HG02870 (cell line): ENCODE measurements at regions not wholly inside any gene's neighbourhood (a gene's known extent, or its start where the extent isn't known, plus 50 kb on each side); places are given as distances from the start of the nearest gene placed in this dataset.
A peak's percentile ranks its signal among the peaks of the same experiment; 100 is the strongest.

ENCODE experiments used
- ATAC-seq: cut with Tn5 transposase; IDR thresholded peaks from one replicate; pipeline ENCODE4 v1.9.1; 2021; ENCODE audit warnings: mild to moderate bottlenecking, moderate library complexity; ENCODE audit not compliant: unreplicated experiment

DNA sequence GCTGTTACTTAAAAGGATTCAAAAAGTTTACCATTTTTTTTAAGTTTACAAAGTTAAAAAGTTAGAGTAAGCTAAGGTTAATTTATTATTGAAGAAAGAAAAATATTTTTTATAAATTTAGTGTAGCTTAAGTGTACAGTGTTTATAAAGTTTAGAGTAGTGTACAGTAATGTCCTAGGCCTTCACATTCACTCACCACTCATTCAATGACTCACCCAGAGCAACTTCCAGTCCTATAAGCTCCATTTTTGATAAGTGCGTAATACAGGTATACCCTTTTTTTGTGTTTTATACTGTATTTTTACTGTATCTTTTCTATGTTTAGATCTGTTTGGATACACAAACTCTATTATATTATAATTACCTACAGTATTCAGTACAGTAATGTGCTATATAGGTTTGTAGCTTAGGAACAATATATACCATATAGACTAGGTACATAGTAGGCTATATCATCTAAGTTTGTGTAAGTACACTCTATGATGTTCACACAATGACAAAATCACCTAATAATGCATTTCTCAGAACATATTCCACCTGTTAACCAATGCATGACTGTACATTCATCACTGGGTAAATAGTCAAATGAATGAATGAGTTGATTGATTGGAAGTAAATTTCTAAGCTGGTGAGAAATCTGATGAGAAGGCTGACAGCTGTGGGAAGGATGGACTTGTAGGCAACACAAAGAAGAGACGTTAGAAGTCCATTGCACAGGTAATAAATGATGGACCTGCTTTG is 95.2 kb upstream of the CDIN1 start:
- ATAC-seq = no peak

DNA sequence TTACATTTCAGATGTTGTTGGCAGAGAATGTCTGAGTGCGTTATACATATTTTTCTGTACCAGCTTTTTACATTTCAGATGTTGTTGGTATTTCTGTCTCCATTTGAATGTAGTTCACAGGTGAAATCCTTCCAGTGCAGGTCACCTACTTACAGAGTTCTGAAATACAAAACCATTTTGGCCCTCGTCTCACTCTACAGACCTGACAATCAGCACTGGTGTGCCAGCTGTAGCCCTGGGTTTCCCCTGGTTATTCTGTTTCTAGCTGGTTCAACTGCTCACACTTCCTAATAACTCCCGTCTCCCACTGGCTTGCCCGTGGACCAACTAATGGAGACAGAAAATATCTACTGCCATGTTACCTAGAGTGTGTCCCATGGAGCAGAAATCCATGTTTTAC is 87.5 kb upstream of the CDIN1 start:
- ATAC-seq = no peak

DNA sequence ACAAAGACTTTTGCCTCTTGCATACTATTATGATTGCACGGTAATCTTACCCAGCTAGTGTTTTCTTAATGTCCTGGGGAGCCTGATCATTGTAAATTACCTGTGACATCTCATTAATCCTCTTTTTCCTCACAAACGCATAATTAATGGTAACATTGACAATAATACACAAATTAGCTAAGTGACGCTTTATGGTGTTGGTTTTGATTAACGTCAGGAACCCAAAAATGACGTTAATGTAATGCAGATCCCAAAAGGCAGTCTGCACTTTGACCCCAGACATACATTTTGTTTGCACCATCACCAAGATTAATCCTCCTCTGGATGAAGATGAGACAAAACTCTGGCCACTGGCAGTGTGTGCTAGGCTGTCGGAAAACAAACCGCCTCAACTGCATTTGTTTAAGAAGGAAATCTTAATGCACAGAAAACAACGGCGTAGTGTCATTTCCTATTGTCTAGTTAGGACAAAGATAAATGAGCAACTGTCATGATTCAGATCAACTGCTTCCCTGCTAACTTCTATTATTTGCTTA is 83.9 kb upstream of the CDIN1 start:
- no peak for ATAC-seq

DNA sequence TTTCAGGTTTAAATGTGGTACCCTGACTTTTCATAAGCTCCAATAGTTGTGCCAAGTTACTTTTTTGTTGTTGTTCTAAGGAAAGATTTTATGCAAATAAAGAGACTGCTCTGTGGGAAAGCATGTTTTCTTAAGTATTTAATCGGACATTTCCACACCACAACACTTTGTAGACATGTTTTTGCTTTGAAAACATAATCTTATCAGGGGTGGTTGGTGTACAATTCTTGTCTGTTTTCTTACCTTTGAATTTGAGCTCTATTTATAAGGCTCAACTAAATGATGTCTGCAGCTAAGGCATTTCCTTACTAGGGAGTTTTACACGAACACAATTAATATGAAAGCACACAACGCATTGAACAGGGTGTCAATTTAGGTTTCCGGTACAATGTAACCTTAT is 81.5 kb upstream of the CDIN1 start:
- ATAC-seq = no peak

DNA sequence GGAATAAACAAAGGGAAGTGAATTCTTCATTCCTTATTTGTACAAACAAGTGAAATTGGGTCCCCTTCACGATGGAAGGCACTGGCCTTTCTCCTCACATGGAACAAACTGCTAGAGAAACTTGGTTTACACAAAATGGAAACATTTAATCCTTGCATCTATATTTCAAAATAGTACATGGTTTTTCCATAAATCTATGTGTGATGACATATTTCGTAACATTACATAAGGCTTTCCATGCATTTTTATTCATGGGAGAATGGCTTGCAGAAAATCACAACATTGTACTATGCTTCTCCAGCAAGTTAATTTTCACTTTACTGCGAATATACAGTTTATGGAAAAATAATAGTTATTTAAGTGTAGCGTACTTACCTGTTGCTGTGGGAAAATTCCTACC is 81.0 kb upstream of the CDIN1 start:
- ATAC-seq = no peak

DNA sequence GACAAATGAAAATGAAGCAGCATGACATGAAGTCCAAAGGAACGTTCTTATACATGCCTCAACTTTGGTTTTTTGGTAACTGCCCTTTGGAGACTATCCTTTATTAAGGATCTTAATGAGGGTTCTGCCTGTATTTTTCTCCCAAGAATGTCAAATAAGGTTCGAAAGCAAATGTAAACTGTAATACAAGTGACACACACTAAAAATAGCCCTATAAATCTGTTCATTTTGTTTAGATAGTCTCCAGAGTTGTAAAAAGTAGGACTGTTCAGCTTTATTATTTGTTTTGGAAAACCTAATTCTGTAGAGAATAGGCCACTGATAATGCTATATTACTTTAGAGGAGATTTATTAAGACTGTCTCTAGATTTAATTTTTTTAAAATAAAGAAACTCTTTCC is 80.5 kb upstream of the CDIN1 start:
- ATAC-seq = no peak

DNA sequence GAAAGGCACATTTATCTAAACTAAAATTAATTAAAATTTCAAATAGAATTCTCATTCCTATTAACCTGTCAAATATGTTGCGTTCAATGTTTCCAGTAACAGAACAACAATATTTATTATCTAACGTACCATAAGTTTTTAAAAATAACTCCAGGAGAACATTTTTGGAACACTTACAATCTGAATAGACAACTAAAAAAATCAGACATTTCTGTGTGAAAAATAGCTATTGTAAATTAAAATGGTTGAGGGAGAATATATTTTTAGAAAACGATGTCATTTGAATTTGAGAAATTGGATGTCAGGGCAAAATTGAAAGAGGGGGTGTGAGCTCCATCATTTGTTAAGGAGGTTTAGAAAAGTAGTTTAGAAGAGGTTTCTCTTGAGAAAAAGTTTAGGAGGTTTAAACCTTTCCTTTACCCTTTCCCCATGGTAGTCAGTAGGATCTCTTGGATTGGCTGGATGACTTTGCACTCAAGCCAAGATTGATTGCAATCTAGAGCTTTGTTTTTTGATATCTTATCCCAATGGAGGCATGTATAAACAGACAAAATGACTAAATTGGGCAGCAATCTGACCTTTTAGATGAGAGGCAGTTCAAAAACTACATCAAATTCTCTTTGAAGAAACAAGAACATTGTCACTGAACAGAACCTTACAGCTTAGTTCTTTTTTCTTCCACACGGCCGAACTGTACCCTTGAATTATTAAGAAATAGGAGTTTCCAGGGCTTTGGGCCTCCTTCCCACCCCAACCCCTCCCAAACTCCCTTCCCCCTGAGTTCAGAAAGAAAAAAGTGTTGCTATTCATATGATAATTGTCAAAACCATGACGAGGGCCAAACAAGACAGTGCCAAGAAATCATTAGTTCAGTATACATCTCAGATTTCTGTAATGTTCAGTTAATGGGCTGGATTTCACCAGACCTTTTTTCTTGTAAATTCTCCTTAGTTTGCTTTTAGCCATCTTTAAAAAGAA is 79.7 kb upstream of the CDIN1 start:
- no peak for ATAC-seq

DNA sequence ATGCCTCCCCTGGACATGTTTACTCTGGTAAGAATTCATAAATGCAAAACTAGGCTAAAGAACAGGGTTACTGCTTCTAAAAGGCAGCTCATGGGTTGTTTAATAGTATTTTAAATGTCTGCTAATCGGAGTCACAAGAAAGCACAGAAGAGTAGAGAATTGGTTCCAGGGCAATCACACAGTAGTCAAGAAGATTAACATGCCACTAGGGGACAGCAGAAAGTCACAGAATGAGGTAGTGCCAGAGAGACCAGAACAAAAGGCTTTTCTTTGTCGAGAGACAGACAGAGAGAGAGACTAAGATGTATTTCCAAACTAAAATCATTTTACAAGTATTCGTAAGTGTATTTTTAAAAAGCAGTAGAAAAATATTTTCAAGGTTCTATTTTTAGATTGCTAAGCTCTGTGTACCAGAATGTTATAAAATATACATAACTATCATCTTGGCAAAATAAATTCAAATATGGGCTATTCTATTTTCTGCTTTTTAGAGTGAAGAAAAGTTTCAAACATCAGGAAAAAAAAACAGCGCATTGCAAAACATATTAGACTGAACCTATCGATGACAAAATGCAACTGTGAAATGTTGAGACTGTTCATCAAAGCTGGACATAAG is 78.3 kb upstream of the CDIN1 start:
- ATAC-seq = peak; percentile 73

DNA sequence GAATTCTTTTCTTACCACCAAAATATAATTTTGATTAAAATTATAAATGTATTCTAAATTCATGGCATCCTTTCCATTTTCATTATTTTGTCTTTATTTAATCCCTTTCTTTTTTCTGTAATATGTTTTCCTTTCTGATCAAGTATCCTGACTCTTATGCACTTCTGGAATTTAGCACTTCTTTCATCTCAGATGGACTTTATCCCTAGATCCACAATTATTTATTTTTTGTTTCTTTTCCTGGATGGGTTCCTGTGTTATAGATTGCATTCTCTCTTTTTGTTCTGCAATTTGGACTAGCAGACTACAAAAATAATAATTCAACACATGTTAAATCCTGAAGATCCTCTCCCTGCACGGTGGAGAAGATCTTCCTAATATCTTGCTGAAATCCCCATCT is 76.9 kb upstream of the CDIN1 start:
- no peak for ATAC-seq

DNA sequence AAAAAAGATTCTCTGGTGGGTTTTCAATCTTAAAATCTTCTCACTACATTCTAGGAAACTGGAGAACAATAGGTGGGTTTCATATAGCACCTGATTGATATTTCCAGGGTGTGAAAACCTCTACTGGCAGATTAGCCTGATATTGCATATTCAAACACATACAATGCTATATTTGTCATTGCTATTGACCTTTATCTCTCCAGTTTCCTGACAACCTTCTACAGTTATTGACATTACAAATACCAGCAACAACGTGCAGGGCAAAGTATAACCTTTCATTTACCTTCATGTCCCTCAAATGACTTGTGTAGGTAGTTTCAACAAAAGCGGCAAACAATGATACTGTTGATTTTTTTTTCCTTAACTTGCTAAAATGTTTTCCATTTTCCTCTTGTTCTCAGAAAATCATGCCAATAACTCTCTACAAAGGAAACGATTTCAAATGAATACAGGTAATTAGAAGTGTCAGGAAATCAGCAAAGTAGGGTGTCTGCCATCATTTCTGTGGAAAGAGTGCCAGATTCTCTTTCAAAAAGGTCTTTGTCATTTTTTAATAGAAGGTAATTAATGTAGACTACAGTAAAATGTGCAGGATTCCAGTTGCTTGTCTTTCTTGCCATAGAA is 72.6 kb upstream of the CDIN1 start:
- ATAC-seq = no peak

DNA sequence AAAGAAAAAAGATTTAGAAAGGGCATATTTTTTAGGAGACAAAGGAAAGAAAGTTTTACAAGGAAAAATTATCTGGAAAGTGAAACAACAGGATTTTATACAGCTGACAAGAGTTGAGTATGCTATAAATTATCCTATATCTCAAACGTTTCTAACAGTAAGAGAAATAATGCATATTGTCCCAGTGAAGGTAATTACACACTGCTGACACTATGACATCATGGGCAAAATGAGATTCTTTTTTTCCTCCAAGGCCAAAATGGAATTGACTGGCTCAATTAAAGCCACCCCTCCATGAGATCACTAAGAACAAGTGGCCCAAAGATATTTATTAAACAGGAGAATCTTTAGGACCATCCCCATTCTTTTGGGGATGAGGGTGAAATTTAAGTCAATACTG is 72.0 kb upstream of the CDIN1 start:
- no peak for ATAC-seq

DNA sequence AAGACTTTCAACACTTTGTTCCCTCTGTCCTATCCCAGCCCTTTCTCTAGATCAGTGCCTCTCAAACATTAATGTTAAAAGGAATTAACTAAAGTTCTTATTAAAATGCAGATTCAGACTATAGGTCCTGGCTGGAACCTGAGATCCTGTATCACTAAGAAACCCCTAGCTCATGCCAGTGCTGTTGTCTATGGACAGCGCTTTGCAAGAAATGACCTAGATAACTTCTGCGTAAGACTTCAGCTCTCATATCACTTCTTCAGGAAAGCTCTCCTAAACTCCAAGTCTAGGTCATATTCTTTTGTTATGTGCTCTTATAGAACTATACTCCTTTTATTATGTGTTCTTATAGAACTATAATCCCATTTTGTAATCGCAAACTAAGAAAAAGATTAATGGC is 67.8 kb upstream of the CDIN1 start:
- no peak for ATAC-seq

DNA sequence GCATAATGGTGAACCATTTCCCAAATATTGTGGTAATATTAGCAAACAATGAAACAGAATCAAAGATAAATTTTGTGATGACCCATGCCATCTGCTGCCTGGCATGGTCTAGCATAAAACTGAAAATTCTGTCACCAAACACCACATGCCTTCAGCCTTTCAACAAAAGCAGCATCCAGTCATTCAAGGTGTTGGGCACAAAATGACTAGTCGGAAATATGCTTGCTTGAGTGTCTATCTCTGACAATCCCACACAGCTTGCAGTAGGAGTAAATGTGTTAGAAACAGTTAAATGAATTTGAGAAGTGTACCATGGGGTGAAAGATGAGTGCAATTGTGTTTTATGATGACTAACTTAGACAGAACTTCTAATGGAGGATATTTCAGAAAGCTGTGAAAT is 61.7 kb upstream of the CDIN1 start:
- no peak for ATAC-seq

DNA sequence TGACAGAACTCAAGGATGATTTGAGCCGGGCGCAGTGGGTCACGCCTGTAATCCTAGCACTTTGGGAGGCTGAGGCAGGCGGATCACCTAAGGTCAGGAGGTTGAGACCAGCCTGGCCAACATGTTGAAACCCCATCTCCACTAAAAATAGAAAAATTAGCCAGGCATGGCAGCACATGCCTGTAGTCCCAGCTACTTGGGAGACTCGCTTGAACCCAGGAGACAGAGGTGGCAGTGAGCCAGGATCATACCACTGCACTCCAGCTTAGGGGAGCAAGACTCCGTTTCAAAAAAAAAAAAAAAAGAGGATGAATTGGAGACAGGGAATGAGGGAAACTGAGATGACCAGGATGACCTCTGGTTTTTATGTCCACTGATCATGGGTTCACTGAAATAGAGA is 60.4 kb upstream of the CDIN1 start:
- ATAC-seq = no peak

DNA sequence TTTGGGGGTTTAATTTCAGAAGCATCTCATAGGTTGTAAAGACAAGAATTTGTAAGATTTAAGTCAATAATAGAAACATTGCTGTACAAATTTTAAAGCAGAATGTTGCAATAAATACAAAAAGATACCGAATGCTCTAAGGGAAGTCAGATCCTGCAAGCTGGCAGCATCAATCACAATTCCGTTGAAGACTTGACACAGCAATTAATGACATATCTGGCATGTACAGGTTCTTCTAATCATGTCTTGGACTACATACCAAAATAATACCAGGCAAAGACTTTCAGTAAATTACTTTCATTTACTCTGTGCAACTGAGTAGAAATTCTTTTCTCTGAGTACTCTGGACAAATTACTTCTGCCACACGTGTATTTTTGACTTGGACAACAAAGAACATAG is 54.0 kb upstream of the CDIN1 start:
- ATAC-seq = no peak

DNA sequence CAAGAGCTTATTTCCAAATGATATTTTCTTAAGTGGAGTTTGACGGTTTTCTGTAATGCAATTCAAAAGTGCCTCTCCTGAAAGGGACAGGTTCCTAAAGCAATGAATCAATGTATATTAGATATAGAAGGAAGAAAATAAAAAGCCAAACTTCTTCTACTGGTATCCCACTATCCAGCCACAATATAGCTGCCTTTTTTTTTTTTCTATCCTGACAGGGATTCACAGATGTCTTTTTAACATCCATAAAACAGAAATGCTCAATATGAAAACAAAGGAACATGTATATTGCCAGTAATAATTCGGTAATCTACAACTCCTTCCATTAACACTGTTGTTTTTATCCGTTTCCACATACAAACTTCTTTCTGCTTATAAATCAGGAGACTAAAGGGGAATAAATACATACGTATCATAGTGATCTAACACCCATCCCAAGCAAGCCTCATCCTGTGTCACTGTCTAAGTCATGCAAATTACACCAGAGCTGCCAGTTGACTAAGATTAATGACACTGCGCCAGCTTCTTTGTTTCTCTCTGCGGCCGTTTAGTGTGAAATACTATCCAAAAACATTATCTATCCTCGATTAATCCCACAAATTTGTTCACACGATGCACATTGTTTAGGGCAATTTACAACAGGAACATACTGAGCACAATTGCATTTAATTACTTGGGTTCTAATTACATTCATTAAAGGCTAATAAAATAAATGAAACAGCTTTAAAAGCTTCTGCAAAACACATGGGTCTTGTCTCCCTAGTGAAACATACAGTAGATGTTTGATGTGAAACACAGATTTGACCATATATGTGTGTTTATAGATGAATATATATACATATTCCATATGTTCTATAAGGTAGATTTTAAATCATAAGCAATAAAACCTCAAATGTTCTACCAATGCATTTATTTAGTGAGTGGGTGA is 51.9 kb upstream of the CDIN1 start:
- no peak for ATAC-seq

DNA sequence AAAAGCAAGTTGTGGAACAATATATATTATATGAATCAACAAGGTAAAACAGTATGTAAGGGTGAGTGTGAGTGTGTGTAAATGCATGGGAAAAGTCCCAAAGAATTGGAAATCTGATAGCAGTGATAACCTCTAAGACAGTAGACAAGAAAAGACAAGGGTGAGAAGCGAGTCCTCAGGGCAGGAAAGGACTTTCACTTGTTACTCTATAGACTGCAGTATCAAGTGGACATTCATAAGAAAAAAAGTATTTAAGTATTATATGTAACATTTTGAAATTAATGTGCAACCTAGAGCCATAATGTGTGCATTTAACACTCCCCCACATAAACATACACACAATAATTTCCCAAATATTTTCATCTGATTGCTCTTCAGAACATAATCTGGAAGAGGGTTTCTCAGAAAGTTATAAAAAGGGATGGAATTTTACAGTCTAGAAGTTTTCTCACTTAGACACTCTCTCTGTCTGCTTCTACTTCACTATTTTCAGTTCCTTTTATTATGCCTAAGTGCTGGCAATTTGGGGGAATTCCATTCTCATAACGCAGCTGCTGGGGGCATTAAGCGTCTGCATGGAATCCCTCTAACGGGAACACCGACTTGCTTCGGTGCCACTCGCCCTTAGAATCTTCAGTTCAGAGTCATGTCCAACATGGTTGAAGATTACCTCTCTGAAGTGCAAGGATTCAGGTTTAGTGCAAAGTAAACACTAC is 50.0 kb upstream of the CDIN1 start:
- ATAC-seq = peak; percentile 73
